H9 (cell line): ENCODE measurements at regions not wholly inside any gene's neighbourhood (a gene's known extent, or its start where the extent isn't known, plus 50 kb on each side); places are given as distances from the start of the nearest gene placed in this dataset.

ENCODE experiments used
- DNase-seq: peaks from one replicate; pipeline ENCODE4 v3.0.0-alpha.2; 2017
- H2AFZ ChIP-seq: one replicate; pipeline ENCODE4 v1.6.1; 2013; ENCODE audit warnings: mild to moderate bottlenecking, low read length, control low read depth, moderate library complexity
- H2AK5ac ChIP-seq: 2 replicates; pipeline ENCODE4 v1.6.1; 2013; ENCODE audit warnings: low read length, control low read depth, mixed read lengths; ENCODE audit not compliant: insufficient read length
- H2BK120ac ChIP-seq: one replicate; pipeline ENCODE4 v1.6.1; 2013; ENCODE audit warnings: low read depth, mild to moderate bottlenecking, low read length, control low read depth, inconsistent platforms; ENCODE audit not compliant: poor library complexity, severe bottlenecking
- H2BK12ac ChIP-seq: 2 replicates; pipeline ENCODE4 v1.6.1; 2013; ENCODE audit warnings: low read length, control low read depth, mixed read lengths, low read depth; ENCODE audit not compliant: insufficient read length
- H2BK15ac ChIP-seq: 2 replicates; pipeline ENCODE4 v1.6.1; 2013; ENCODE audit warnings: low read depth, low read length, control low read depth
- H2BK20ac ChIP-seq: one replicate; pipeline ENCODE4 v1.6.1; 2013; ENCODE audit warnings: low read depth, mild to moderate bottlenecking, low read length, control low read depth, inconsistent platforms; ENCODE audit not compliant: poor library complexity, severe bottlenecking
- H2BK5ac ChIP-seq: 2 replicates; pipeline ENCODE4 v1.6.1; 2013; ENCODE audit warnings: low read length, control low read depth, mixed read lengths; ENCODE audit not compliant: insufficient read length
- H3K14ac ChIP-seq: 2 replicates; pipeline ENCODE4 v1.6.1; 2013; ENCODE audit warnings: low read length, control low read depth; ENCODE audit not compliant: insufficient read depth
- H3K18ac ChIP-seq: 2 replicates; pipeline ENCODE4 v1.6.1; 2013; ENCODE audit warnings: low read depth, mild to moderate bottlenecking, mixed read lengths, low read length, control low read depth; ENCODE audit not compliant: insufficient read length
- H3K23ac ChIP-seq: 2 replicates; pipeline ENCODE4 v1.6.1; 2013; ENCODE audit warnings: low read length, control low read depth, mixed read lengths, low read depth; ENCODE audit not compliant: insufficient read length
- H3K23me2 ChIP-seq: 2 replicates; pipeline ENCODE4 v1.6.1; 2013; ENCODE audit warnings: low read depth, mild to moderate bottlenecking, mixed read lengths, low read length, control low read depth; ENCODE audit not compliant: insufficient read length, poor library complexity, severe bottlenecking
- H3K27ac ChIP-seq: 2 replicates; pipeline ENCODE4 v1.5.1; 2013; ENCODE audit warnings: low read length, control low read depth, mixed read lengths, low read depth; ENCODE audit not compliant: insufficient read length
- H3K27me3 ChIP-seq: 2 replicates; pipeline ENCODE4 v1.6.1; 2013; ENCODE audit warnings: low read length, control low read depth, inconsistent platforms; ENCODE audit not compliant: insufficient read depth
- H3K4ac ChIP-seq: 2 replicates; pipeline ENCODE4 v1.6.1; 2013; ENCODE audit warnings: low read depth, mild to moderate bottlenecking, control low read depth, inconsistent platforms, low read length, moderate library complexity
- H3K4me1 ChIP-seq: 2 replicates; pipeline ENCODE4 v1.6.1; 2013; ENCODE audit warnings: low read length, control low read depth, inconsistent platforms; ENCODE audit not compliant: insufficient read depth
- H3K4me2 ChIP-seq: 2 replicates; pipeline ENCODE4 v1.6.1; 2013; ENCODE audit warnings: low read length, control low read depth, mixed read lengths; ENCODE audit not compliant: insufficient read length, insufficient read depth
- H3K56ac ChIP-seq: 2 replicates; pipeline ENCODE4 v1.6.1; 2013; ENCODE audit warnings: low read depth, mild to moderate bottlenecking, mixed read lengths, low read length, control low read depth; ENCODE audit not compliant: insufficient read length
- H3K79me1 ChIP-seq: 2 replicates; pipeline ENCODE4 v1.6.1; 2013; ENCODE audit warnings: low read depth, mild to moderate bottlenecking, moderate library complexity, low read length, control low read depth, inconsistent platforms; ENCODE audit not compliant: insufficient read depth, poor library complexity, severe bottlenecking
- H3K79me2 ChIP-seq: 2 replicates; pipeline ENCODE4 v1.6.1; 2013; ENCODE audit warnings: low read length, control low read depth, inconsistent platforms; ENCODE audit not compliant: insufficient read depth
- H3K9ac ChIP-seq: 2 replicates; pipeline ENCODE4 v1.6.1; 2013; ENCODE audit warnings: low read length, control low read depth, mixed read lengths; ENCODE audit not compliant: insufficient read length; ENCODE audit errors: extremely low read depth
- H3K9me3 ChIP-seq: one replicate; pipeline ENCODE4 v1.6.1; 2013; ENCODE audit warnings: low read depth, low read length, inconsistent platforms; ENCODE audit not compliant: control insufficient read depth
- H3T11ph ChIP-seq: one replicate; pipeline ENCODE4 v1.6.1; 2013; ENCODE audit warnings: mild to moderate bottlenecking, low read length, control low read depth, inconsistent platforms
- H4K20me1 ChIP-seq: one replicate; pipeline ENCODE4 v1.6.1; 2013; ENCODE audit not compliant: control insufficient read depth, insufficient read length, insufficient read depth
- H4K5ac ChIP-seq: 2 replicates; pipeline ENCODE4 v1.6.1; 2013; ENCODE audit warnings: low read depth, mild to moderate bottlenecking, mixed read lengths, low read length, control low read depth; ENCODE audit not compliant: insufficient read length
- H4K8ac ChIP-seq: replicated peaks from 2 replicates; pipeline ENCODE4 v1.6.1; 2013; ENCODE audit warnings: low read length, control low read depth, mixed read lengths, low read depth; ENCODE audit not compliant: insufficient read length
- H4K91ac ChIP-seq: 2 replicates; pipeline ENCODE4 v1.6.1; 2013; ENCODE audit warnings: low read depth, mild to moderate bottlenecking, moderate library complexity, mixed read lengths, low read length, control low read depth; ENCODE audit not compliant: insufficient read length
- H3K27ac Mint-ChIP-seq, 3 experiments: 2 replicates in 2 of 3; 3 replicates in 1 of 3; pipeline ENCODE4 v1.8.0; 2020 to 2021; ENCODE audit warnings: mixed read lengths in 3 of 3, mild to moderate bottlenecking in 1 of 3, moderate library complexity in 1 of 3
- H3K27me3 Mint-ChIP-seq: 2 replicates; pipeline ENCODE4 v1.8.0; 2021; ENCODE audit warnings: low read depth, mild to moderate bottlenecking, moderate library complexity, mixed read lengths
- H3K36me3 Mint-ChIP-seq, 3 experiments: 2 replicates in 2 of 3; 3 replicates in 1 of 3; pipeline ENCODE4 v1.8.0; 2020 to 2021; ENCODE audit warnings: low read depth in 3 of 3, mixed read lengths in 3 of 3; ENCODE audit not compliant: insufficient read depth in 1 of 3
- H3K4me1 Mint-ChIP-seq, 2 experiments: 2 replicates each; pipeline ENCODE4 v1.8.0; 2020; ENCODE audit warnings: mixed read lengths in 2 of 2
- H3K4me3 Mint-ChIP-seq, 2 experiments: 2 replicates in 1 of 2; 3 replicates in 1 of 2; pipeline ENCODE4 v1.8.0; 2020 to 2021; ENCODE audit warnings: mild to moderate bottlenecking in 2 of 2, mixed read lengths in 2 of 2, moderate library complexity in 1 of 2
- H3K9me3 Mint-ChIP-seq, 2 experiments: 2 replicates in 1 of 2; 3 replicates in 1 of 2; pipeline ENCODE4 v1.8.0; 2020; ENCODE audit warnings: mild to moderate bottlenecking in 2 of 2, mixed read lengths in 2 of 2, moderate library complexity in 1 of 2
- CTCF ChIP-seq: fragments of 200-600 bp; sonication (generic); conservative IDR thresholded peaks from 3 replicates; pipeline ENCODE4 v1.8.0; 2021; ENCODE audit warnings: antibody characterized with exemption, mild to moderate bottlenecking
- WGBS: extraction: QIAGEN DNeasy Blood & Tissue Kit; methylation state at CpG from one replicate; pipeline ENCODE4 v1.1.7; 2013; ENCODE audit warnings: missing lambda C conversion rate, low lambda C conversion rate, mixed read lengths; ENCODE audit not compliant: insufficient read length; ENCODE audit errors: extremely low coverage; 5-methylcytosine and 5-hydroxymethylcytosine counted together

- no peak for DNase-seq
- H3K4ac ChIP-seq: no peak overlapping the region
- H4K5ac ChIP-seq: no peak overlapping the region
- H3K79me2 ChIP-seq: no peaks in the 10 kb centered on the region
- H3K23me2 ChIP-seq: no peaks in the 10 kb centered on the region
- H4K8ac ChIP-seq: no peak overlapping the region
- H2BK5ac ChIP-seq: no peak overlapping the region
- no peak overlapping the region for H2BK12ac ChIP-seq
- H3K27me3 Mint-ChIP-seq: peaks cover 3% of the 10 kb centered on the region
- no peak overlapping the region for H3K56ac ChIP-seq
- H3K9me3 ChIP-seq: peaks cover 13% of the 10 kb centered on the region
- no peak overlapping the region for H3K14ac ChIP-seq
- H3K27me3 ChIP-seq: no peaks in the 10 kb centered on the region
- H3K9me3 Mint-ChIP-seq: peaks cover 14 to 15% of the 10 kb centered on the region in 2 experiments
- no peak overlapping the region for H2AK5ac ChIP-seq
- TF ChIP-seq CTCF: no peak
- peaks cover 8 to 13% (median 12%) of the 10 kb centered on the region in 3 experiments for H3K36me3 Mint-ChIP-seq
- H3K27ac ChIP-seq: no peak overlapping the region
- peaks cover 6 to 10% of the 10 kb centered on the region in 2 experiments for H3K4me1 Mint-ChIP-seq
- no peak overlapping the region for H2BK20ac ChIP-seq
- H3K4me1 ChIP-seq: no peaks in the 10 kb centered on the region
- no peak overlapping the region for H3K4me2 ChIP-seq
- H3K4me3 Mint-ChIP-seq: no peak overlapping the region
- no peak overlapping the region for H3K9ac ChIP-seq
- no peak overlapping the region for H3K27ac Mint-ChIP-seq
- no peak overlapping the region for H2BK15ac ChIP-seq
- H3K79me1 ChIP-seq: no peaks in the 10 kb centered on the region
- no peak overlapping the region for H2BK120ac ChIP-seq
- no peak overlapping the region for H3T11ph ChIP-seq
- no peak overlapping the region for H4K91ac ChIP-seq
- H3K18ac ChIP-seq: no peak overlapping the region
- H3K23ac ChIP-seq: no peak overlapping the region
- no peak overlapping the region for H2AFZ ChIP-seq
- no peaks in the 10 kb centered on the region for H4K20me1 ChIP-seq
- WGBS: no CpG with 5 or more reads among the region's 1 CpG
Observed at GRCh38 chr9:85479305-85479704, 262.4 kb downstream of the AGTPBP1 start.
